Cardiac muscle cell (in vitro differentiated cells and primary cell): ENCODE measurements at regions not wholly inside any gene's neighbourhood (a gene's known extent, or its start where the extent isn't known, plus 50 kb on each side); places are given as distances from the start of the nearest gene placed in this dataset.
A peak's percentile ranks its signal among the peaks of the same experiment; 100 is the strongest.

Experiments used
- DNase-seq, 2 donors: peaks; one replicate each; pipeline versions ENCODE4 v3.0.0 to v3.0.0-alpha.2; 2010 to 2017; ENCODE audit warnings: low read depth in 1 of 2, low spot score in 1 of 2
- H3K27ac ChIP-seq: fragments of 200-600 bp; sonication (generic); 2 replicates; pipeline ENCODE4 v1.5.1; 2016
- H3K27me3 ChIP-seq: fragments of 200-600 bp; sonication (generic); 2 replicates; pipeline ENCODE4 v1.6.0; 2016; ENCODE audit warnings: control low read depth
- H3K36me3 ChIP-seq: fragments of 200-600 bp; sonication (generic); 2 replicates; pipeline ENCODE4 v1.5.1; 2016; ENCODE audit warnings: control low read depth
- H3K4me1 ChIP-seq: fragments of 200-600 bp; sonication (generic); 2 replicates; pipeline ENCODE4 v1.8.1; 2017; ENCODE audit warnings: low read depth, mild to moderate bottlenecking, mixed run types
- H3K4me3 ChIP-seq: fragments of 200-600 bp; sonication (generic); 2 replicates; pipeline ENCODE4 v1.5.1; 2016; ENCODE audit warnings: mild to moderate bottlenecking
- H3K9me3 ChIP-seq: fragments of 200-600 bp; sonication (generic); 2 replicates; pipeline ENCODE4 v1.5.1; 2017; ENCODE audit warnings: low read depth, mild to moderate bottlenecking, control low read depth
- TF ChIP-seq, protein P1 (sequence below): IDR thresholded peaks from 2 replicates; pipeline ENCODE4 v1.5.1; 2012; ENCODE audit warnings: low read depth, mild to moderate bottlenecking, low read length

DNA sequence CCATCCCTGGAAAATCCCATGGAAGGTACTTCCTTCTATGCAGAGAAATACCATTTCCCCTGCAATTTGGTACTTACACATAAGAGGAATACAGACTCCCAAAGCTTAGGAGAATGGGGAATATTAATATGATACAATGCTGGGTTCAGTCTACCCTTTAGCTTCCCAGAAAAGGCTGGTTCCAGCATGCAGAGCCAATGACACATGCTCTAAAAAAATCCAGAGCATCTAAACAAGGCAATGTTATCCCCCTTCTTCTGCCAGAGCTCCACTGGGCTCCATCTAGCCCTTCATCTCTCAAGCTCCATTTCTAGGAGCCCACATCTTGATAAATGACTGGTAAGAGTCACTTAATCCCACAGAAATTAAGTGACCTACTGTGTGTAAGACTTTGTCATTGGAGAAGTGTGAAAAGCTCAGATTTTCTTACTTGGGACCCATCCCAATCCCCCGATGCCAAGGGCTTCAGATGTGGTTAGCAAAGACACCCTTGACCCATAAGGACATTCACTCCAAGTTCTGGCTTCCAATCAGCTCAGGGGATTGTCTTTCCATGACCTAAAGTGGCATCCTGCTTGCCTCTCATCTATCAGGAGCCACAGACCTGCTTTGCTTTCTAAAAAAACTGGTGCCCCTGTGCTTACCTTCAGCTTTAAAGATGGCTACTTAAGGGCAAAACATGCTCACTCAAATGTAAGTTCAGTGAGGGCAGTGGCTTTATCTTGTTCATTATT is 137.5 kb downstream of the UNC5CL start:
- no peaks in the 10 kb centered on the region for H3K27me3 ChIP-seq
- TF ChIP-seq, protein P1, sequence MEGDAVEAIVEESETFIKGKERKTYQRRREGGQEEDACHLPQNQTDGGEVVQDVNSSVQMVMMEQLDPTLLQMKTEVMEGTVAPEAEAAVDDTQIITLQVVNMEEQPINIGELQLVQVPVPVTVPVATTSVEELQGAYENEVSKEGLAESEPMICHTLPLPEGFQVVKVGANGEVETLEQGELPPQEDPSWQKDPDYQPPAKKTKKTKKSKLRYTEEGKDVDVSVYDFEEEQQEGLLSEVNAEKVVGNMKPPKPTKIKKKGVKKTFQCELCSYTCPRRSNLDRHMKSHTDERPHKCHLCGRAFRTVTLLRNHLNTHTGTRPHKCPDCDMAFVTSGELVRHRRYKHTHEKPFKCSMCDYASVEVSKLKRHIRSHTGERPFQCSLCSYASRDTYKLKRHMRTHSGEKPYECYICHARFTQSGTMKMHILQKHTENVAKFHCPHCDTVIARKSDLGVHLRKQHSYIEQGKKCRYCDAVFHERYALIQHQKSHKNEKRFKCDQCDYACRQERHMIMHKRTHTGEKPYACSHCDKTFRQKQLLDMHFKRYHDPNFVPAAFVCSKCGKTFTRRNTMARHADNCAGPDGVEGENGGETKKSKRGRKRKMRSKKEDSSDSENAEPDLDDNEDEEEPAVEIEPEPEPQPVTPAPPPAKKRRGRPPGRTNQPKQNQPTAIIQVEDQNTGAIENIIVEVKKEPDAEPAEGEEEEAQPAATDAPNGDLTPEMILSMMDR, result no peak
- DNase-seq, result no peak
- no peaks in the 10 kb centered on the region for H3K9me3 ChIP-seq
- H3K27ac ChIP-seq, result peak overlapping the region; percentile 51
- H3K4me1 ChIP-seq, result peaks cover 11% of the 10 kb centered on the region
- H3K4me3 ChIP-seq, result no peak overlapping the region
- H3K36me3 ChIP-seq, result no peaks in the 10 kb centered on the region

DNA sequence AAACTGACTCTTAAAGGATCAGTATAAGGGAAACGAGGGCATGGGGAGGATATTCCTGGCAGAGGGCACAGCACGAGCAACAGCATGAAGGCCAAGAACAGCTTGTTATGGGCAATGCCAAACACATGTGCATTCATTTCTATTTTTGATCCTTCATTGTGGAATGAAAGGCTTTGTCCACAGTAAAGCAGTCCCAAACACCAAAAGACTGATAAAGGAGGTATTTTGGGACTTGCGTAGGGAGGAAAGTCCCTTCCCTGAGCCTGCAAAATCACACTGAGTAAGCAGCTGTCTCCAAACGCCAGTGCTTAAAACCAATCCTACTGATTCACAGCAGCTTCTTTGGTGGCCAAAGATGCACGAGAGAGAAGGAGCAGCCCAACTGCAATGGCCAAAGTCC is 138.2 kb downstream of the UNC5CL start:
- TF ChIP-seq, protein P1, result no peak
- H3K9me3 ChIP-seq, result no peaks in the 10 kb centered on the region
- H3K36me3 ChIP-seq, result no peaks in the 10 kb centered on the region
- peak overlapping the region; percentile 51 for H3K27ac ChIP-seq
- peaks cover 16% of the 10 kb centered on the region for H3K4me1 ChIP-seq
- H3K4me3 ChIP-seq, result no peak overlapping the region
- DNase-seq, result peak in 1 of 2 donors; percentile 19
- H3K27me3 ChIP-seq, result no peaks in the 10 kb centered on the region

DNA sequence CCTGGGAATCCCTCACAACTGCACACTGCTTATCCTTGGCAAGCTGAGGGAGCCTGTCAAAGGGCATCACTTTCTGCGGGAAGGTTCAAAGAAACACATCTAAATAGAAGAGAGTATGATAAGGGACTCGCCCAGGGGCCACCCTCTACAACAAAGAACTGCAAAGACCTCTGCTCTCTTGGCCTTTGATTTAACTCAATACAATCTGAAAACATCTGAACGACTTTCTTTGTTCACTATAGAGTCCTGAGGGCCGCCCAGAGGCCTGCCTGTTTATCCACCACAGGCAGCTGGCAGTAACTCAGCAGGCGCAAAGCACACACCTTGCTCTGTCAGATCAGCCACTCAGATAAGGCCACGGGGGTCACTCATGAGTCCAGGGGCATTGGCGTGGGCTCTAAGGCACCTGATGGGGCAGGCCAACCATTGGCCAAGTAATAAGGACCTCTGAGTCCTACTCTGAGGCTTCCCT is 139.3 kb downstream of the UNC5CL start:
- no peaks in the 10 kb centered on the region for H3K36me3 ChIP-seq
- TF ChIP-seq, protein P1, result no peak
- no peaks in the 10 kb centered on the region for H3K27me3 ChIP-seq
- H3K4me3 ChIP-seq, result no peak overlapping the region
- H3K4me1 ChIP-seq, result peaks cover 19% of the 10 kb centered on the region
- peak in 1 of 2 donors; percentile 5 for DNase-seq
- H3K9me3 ChIP-seq, result no peaks in the 10 kb centered on the region
- H3K27ac ChIP-seq, result no peak overlapping the region

DNA sequence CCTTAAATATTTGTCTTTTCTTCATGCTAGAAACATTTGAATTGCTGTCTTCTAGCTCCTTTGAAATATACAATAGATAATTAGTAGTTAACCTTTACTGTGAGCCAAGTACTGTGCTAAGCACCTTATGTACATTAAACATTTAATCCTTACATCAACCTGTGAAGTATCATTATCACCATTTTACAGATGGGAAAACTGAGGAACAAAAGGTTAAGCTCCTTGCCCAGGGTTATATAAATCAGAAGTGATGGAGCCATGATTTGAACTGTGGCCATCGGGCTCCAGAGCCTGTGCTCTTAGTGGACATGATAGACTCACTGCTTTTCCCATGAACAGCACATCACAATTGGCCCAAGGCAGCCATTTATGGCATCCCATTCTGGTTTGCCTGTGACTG is 140.9 kb downstream of the UNC5CL start:
- no peaks in the 10 kb centered on the region for H3K36me3 ChIP-seq
- H3K27me3 ChIP-seq, result no peaks in the 10 kb centered on the region
- peaks cover 19% of the 10 kb centered on the region for H3K4me1 ChIP-seq
- TF ChIP-seq, protein P1, result no peak
- H3K9me3 ChIP-seq, result no peaks in the 10 kb centered on the region
- no peak overlapping the region for H3K27ac ChIP-seq
- H3K4me3 ChIP-seq, result no peak overlapping the region
- no peak for DNase-seq

DNA sequence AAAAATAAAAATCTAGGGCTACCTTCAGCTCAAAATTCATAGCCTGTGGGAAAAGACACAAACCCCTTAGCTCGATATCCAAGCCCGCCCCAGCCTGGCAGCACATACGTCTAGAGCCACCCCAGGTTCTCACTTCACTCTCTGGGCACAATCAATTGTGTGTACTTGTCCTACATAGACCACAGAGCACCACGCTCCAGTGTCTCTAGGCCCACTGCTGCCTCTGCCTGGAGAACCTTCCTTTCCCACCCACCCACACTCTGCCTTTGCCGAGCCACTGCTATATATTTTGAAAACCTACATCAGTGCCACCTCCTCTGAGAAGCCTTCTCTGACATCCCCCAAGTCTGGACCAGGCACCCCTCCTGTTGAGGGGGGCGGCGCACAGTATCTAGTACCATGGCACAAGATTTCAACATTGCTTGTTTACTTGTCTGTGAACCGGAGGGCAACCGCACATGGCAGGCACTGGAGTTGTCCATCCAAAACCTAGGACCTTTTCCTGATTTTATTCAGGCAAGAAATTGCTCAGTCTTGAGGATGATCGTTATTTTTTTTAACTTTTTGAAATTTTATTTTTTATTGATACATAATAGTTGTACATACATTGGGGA is 141.5 kb downstream of the UNC5CL start:
- H3K36me3 ChIP-seq, result no peaks in the 10 kb centered on the region
- peaks cover 19% of the 10 kb centered on the region for H3K4me1 ChIP-seq
- no peak overlapping the region for H3K4me3 ChIP-seq
- H3K27me3 ChIP-seq, result no peaks in the 10 kb centered on the region
- TF ChIP-seq, protein P1, result no peak
- DNase-seq, result no peak
- no peak overlapping the region for H3K27ac ChIP-seq
- H3K9me3 ChIP-seq, result no peaks in the 10 kb centered on the region
